A673 (cell line): ENCODE measurements at regions not wholly inside any gene's neighbourhood (a gene's known extent, or its start where the extent isn't known, plus 50 kb on each side); places are given as distances from the start of the nearest gene placed in this dataset.

Experiments used
- BruUV-seq: library from RNA; stranded (reverse); fragments of 400-500 nt; replicated peaks from 2 replicates; lab custom pipeline; 2021; lab: Mats Ljungman, UMichigan
- CTCF ChIA-PET: fragments of 300-600 bp; sonication (Branson Sonifier 250); formaldehyde crosslinking; loops from one replicate; lab custom pipeline; 2022; ENCODE audit warnings: antibody characterized with exemption; lab: Charles Lee
- POLR2A ChIA-PET: fragments of 300-600 bp; sonication (Branson Sonifier 250); formaldehyde crosslinking; loops from one replicate; lab custom pipeline; 2022; ENCODE audit warnings: antibody characterized with exemption; ENCODE audit not compliant: low non-redundant PET; lab: Charles Lee
- DNase-seq: peaks from one replicate; pipeline ENCODE4 v3.0.0-alpha.2; 2015; ENCODE audit warnings: low spot score
- H3K27ac ChIP-seq: fragments of 200-600 bp; sonication (generic); 2 replicates; pipeline ENCODE4 v1.5.1; 2016; ENCODE audit warnings: mixed run types, low read depth, mild to moderate bottlenecking, mixed read lengths, antibody characterized with exemption, low read length; ENCODE audit not compliant: poor library complexity, severe bottlenecking
- H3K27me3 ChIP-seq: fragments of 200-600 bp; sonication (generic); replicated peaks from 2 replicates; pipeline ENCODE4 v1.6.1; 2017; ENCODE audit warnings: mixed run types, low read depth, mild to moderate bottlenecking, mixed read lengths, antibody characterized with exemption, low read length; ENCODE audit not compliant: insufficient read depth, poor library complexity
- H3K36me3 ChIP-seq: fragments of 200-600 bp; sonication (generic); 2 replicates; pipeline ENCODE4 v1.6.1; 2016; ENCODE audit warnings: mixed run types, mild to moderate bottlenecking, mixed read lengths, antibody characterized with exemption, low read length; ENCODE audit not compliant: insufficient read depth, poor library complexity, severe bottlenecking
- H3K4me1 ChIP-seq: fragments of 200-600 bp; sonication (generic); 2 replicates; pipeline ENCODE4 v1.6.1; 2017; ENCODE audit warnings: mixed run types, mild to moderate bottlenecking, mixed read lengths, antibody characterized with exemption, low read length; ENCODE audit not compliant: insufficient read depth, poor library complexity, severe bottlenecking
- H3K4me3 ChIP-seq: fragments of 200-600 bp; sonication (generic); 2 replicates; pipeline ENCODE4 v1.5.1; 2016; ENCODE audit warnings: low read depth, mixed run types, mild to moderate bottlenecking, mixed read lengths, low read length; ENCODE audit not compliant: poor library complexity, severe bottlenecking
- H3K9me3 ChIP-seq: fragments of 200-600 bp; sonication (generic); 2 replicates; pipeline ENCODE4 v1.6.1; 2016; ENCODE audit warnings: mixed run types, low read depth, mild to moderate bottlenecking, mixed read lengths, antibody characterized with exemption, low read length; ENCODE audit not compliant: poor library complexity, severe bottlenecking
- CTCF ChIP-seq: fragments of 300-800, 200-600 bp; sonication (generic); conservative IDR thresholded peaks from 2 replicates; pipeline ENCODE4 v1.5.1; 2017; ENCODE audit warnings: low read depth, mild to moderate bottlenecking, antibody characterized with exemption, low read length, moderate library complexity, mixed read lengths
- EZH2 ChIP-seq: fragments of 200-600 bp; sonication (generic); IDR thresholded peaks from 2 replicates; pipeline ENCODE4 v1.6.1; 2017; ENCODE audit warnings: borderline replicate concordance, low read depth, mild to moderate bottlenecking, mixed read lengths, antibody characterized with exemption, low read length; ENCODE audit not compliant: poor library complexity, severe bottlenecking
- intact Hi-C: fragments of 100-400 bp; cut with micrococcal nuclease; formaldehyde crosslinking; loops from one replicate; pipeline ENCODE4 v1.10.0; 2022; ENCODE audit not compliant: unreplicated experiment

- Histone ChIP-seq H3K9me3 (no peaks in the 10 kb centered on the region), H3K27ac (peak overlapping the region; percentile 32), H3K4me3 (no peak overlapping the region), H3K36me3 (no peaks in the 10 kb centered on the region), H3K4me1 (peaks cover 38% of the 10 kb centered on the region), H3K27me3 (no peaks in the 10 kb centered on the region)
- intact Hi-C loops: no loop called here
- no TSS peak for BruUV-seq
- DNase-seq: no peak
- CTCF ChIA-PET: no interaction called here
- POLR2A ChIA-PET: no interaction called here
- TF ChIP-seq CTCF: no peak
- no peak for TF ChIP-seq EZH2
Measured at GRCh38 chr5:168104350-168104749, 187.1 kb upstream of the WWC1 start.

GRCh38 chr5:168104811-168105481, 186.5 kb upstream of the WWC1 start:
- POLR2A ChIA-PET: no interaction called here

GRCh38 chr5:168106008-168106761, 185.3 kb upstream of the WWC1 start:
- H3K36me3 ChIP-seq: no peaks in the 10 kb centered on the region
- intact Hi-C loops: no loop called here
- no peaks in the 10 kb centered on the region for H3K27me3 ChIP-seq
- ChIA-PET CTCF (interaction anchor here (0.6 kb wide), 1 partner anchor 113 kb away, joined by 6 read pairs; no protein-coding TSS in a partner anchor), POLR2A (no interaction called here)
- no peak for TF ChIP-seq CTCF
- no peak for TF ChIP-seq EZH2
- H3K4me3 ChIP-seq: no peak overlapping the region
- H3K9me3 ChIP-seq: no peaks in the 10 kb centered on the region
- no peak for DNase-seq
- peaks cover 55% of the 10 kb centered on the region for H3K4me1 ChIP-seq
- H3K27ac ChIP-seq: peak overlapping the region; percentile 32
- no TSS peak for BruUV-seq

More at GRCh38 chr5:168104811-168105481, 186.5 kb upstream of the WWC1 start:
- DNase-seq: peak; percentile 70
- H3K27ac ChIP-seq: peak overlapping the region; percentile 32
- H3K4me1 ChIP-seq: peaks cover 43% of the 10 kb centered on the region
- H3K9me3 ChIP-seq: no peaks in the 10 kb centered on the region
- no peaks in the 10 kb centered on the region for H3K36me3 ChIP-seq
- H3K4me3 ChIP-seq: no peak overlapping the region
- H3K27me3 ChIP-seq: no peaks in the 10 kb centered on the region
- CTCF ChIA-PET: no interaction called here
- TF ChIP-seq CTCF (peak; percentile 52), EZH2 (no peak)
- intact Hi-C loops: no loop called here
- no TSS peak for BruUV-seq
